Tibial nerve (tissue), 4 donors: ENCODE measurements at regions not wholly inside any gene's neighbourhood (a gene's known extent, or its start where the extent isn't known, plus 50 kb on each side); places are given as distances from the start of the nearest gene placed in this dataset.

ENCODE experiments used
- DNase-seq, 2 donors: peaks; one replicate each; pipeline ENCODE4 v3.0.0-alpha.2; 2019; ENCODE audit warnings: low spot score in 2 of 2
- H3K27ac ChIP-seq, 4 donors: fragments of 200-600 bp; sonication (generic) in 3 of 4; one replicate each; pipeline ENCODE4 v1.5.1; 2017 to 2019; ENCODE audit warnings: mild to moderate bottlenecking in 1 of 4
- H3K27me3 ChIP-seq, 2 donors: fragments of 200-600 bp; sonication (generic) in 1 of 2; one replicate each; pipeline versions ENCODE4 v1.5.1 to v1.6.0; 2017 to 2019
- H3K36me3 ChIP-seq, 3 donors: fragments of 200-600 bp; sonication (generic); one replicate each; pipeline ENCODE4 v1.5.1; 2018 to 2019
- H3K4me1 ChIP-seq, 4 donors: fragments of 200-600 bp; sonication (generic) in 3 of 4; one replicate each; pipeline ENCODE4 v1.5.1; 2017 to 2019
- H3K4me3 ChIP-seq, 4 donors: fragments of 200-600 bp; sonication (generic) in 3 of 4; one replicate each; pipeline ENCODE4 v1.5.1; 2017 to 2019; ENCODE audit warnings: mild to moderate bottlenecking in 1 of 4, moderate library complexity in 1 of 4
- H3K9me3 ChIP-seq, 4 donors: fragments of 200-600 bp; sonication (generic) in 3 of 4; one replicate each; pipeline ENCODE4 v1.5.1; 2017 to 2019
- EP300 ChIP-seq, 2 donors: sonication (generic); formaldehyde crosslinking; IDR thresholded peaks; one replicate each; pipeline ENCODE4 v1.6.1; 2017; ENCODE audit warnings: antibody characterized with exemption in 2 of 2, mild to moderate bottlenecking in 1 of 2
- POLR2A ChIP-seq, 2 donors: fragments of 450-650 bp; IDR thresholded peaks; one replicate each; pipeline ENCODE4 v1.6.1; 2017; ENCODE audit warnings: antibody characterized with exemption in 2 of 2, mild to moderate bottlenecking in 2 of 2, moderate library complexity in 2 of 2
- WGBS, 2 donors: methylation state at CpG; one replicate each; pipeline ENCODE4 v1.1.5; 2018; 5-methylcytosine and 5-hydroxymethylcytosine counted together
- TF ChIP-seq, protein P1 (sequence below), 5 experiments: fragments of 200-600 bp in 3 of 5; fragments of 450-650 bp in 2 of 5; sonication (generic) in 3 of 5; IDR thresholded peaks; one replicate each; pipeline ENCODE4 v1.5.1; 2016 to 2019; ENCODE audit warnings: antibody characterized with exemption in 5 of 5, mild to moderate bottlenecking in 3 of 5, moderate library complexity in 2 of 5

DNA sequence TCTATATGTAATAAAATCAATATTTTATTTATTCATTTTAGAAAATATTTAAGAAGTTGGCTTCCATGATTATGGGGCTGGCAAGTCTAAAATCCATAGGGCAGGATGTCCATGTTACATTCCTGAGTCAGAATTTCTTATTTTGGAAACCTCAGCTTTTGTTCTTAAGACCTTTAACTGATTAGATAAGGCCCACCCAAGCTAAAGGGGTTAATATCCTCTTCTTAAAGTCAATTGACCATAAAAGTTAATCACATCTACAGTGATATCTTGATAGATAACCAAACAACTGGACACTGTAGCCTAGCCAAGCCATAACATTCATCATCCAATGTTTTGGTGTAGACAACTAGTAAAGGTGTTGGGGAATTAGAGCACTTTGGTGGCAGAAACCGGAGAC is 1035.4 kb upstream of the ZEB2 start:
- no peak for DNase-seq
- Histone ChIP-seq H3K9me3 (no peaks in the 10 kb centered on the region), H3K4me1 (peaks cover 0 to 13% (median 3%) of the 10 kb centered on the region in 4 donors), H3K27ac (no peak overlapping the region), H3K27me3 (no peaks in the 10 kb centered on the region), H3K36me3 (no peaks in the 10 kb centered on the region), H3K4me3 (no peak overlapping the region)
- WGBS, 2 donors = 92 to 96% methylated on average over 1 of the region's 1 CpG
- TF ChIP-seq, protein P1, sequence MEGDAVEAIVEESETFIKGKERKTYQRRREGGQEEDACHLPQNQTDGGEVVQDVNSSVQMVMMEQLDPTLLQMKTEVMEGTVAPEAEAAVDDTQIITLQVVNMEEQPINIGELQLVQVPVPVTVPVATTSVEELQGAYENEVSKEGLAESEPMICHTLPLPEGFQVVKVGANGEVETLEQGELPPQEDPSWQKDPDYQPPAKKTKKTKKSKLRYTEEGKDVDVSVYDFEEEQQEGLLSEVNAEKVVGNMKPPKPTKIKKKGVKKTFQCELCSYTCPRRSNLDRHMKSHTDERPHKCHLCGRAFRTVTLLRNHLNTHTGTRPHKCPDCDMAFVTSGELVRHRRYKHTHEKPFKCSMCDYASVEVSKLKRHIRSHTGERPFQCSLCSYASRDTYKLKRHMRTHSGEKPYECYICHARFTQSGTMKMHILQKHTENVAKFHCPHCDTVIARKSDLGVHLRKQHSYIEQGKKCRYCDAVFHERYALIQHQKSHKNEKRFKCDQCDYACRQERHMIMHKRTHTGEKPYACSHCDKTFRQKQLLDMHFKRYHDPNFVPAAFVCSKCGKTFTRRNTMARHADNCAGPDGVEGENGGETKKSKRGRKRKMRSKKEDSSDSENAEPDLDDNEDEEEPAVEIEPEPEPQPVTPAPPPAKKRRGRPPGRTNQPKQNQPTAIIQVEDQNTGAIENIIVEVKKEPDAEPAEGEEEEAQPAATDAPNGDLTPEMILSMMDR (IDR thresholded peaks at IDR 0.05) = no peak
- no peak for TF ChIP-seq POLR2A (IDR thresholded peaks at IDR 0.05)
- TF ChIP-seq EP300 (IDR thresholded peaks at IDR 0.05) = no peak

GRCh38 chr2:145551686-145552085 is 1031.8 kb upstream of the ZEB2 start:
- peaks cover 0 to 13% (median 3%) of the 10 kb centered on the region in 4 donors for H3K4me1 ChIP-seq
- H3K9me3 ChIP-seq = no peaks in the 10 kb centered on the region
- TF ChIP-seq EP300 (IDR thresholded peaks at IDR 0.05) = no peak
- TF ChIP-seq, protein P1 (IDR thresholded peaks at IDR 0.05) = no peak
- TF ChIP-seq POLR2A (IDR thresholded peaks at IDR 0.05) = no peak
- H3K36me3 ChIP-seq = no peaks in the 10 kb centered on the region
- DNase-seq = no peak
- 66 to 78% methylated on average over 2 of the region's 2 CpGs for WGBS, 2 donors
- no peak overlapping the region for H3K27ac ChIP-seq
- H3K27me3 ChIP-seq = no peaks in the 10 kb centered on the region
- H3K4me3 ChIP-seq = no peak overlapping the region

DNA sequence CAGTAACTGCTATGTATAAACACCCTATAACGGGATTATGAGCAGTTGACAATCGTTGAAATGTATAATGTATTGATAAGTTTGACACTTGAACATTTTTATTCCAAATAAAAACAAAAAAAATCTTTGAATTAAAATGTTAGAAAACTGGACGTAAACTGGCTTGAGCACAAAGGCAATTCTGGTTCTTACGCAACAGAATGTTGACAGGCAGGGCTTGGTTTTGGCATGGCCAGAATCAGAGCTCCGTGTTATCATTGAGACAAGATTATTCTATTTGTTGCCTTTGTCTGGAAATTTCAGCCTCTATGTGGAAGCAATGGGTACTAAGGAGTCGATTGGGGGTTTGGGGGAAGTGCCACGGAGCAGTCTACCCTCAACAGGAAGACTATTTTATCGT is 1028.6 kb upstream of the ZEB2 start:
- H3K4me1 ChIP-seq = peaks cover 0 to 8% (median 2%) of the 10 kb centered on the region in 4 donors
- no peaks in the 10 kb centered on the region for H3K27me3 ChIP-seq

GRCh38 chr2:145547620-145548019 is 1027.7 kb upstream of the ZEB2 start:
- no peaks in the 10 kb centered on the region for H3K27me3 ChIP-seq
- WGBS, 2 donors = 70 to 85% methylated on average over 4 of the region's 4 CpGs

More for the DNA sequence above, 1028.6 kb upstream of the ZEB2 start:
- Histone ChIP-seq H3K9me3 (peaks cover 0 to 7% (median 0%) of the 10 kb centered on the region in 4 donors), H3K4me3 (no peak overlapping the region), H3K27ac (no peak overlapping the region), H3K36me3 (no peaks in the 10 kb centered on the region)
- TF ChIP-seq, protein P1 (IDR thresholded peaks at IDR 0.05) = no peak
- TF ChIP-seq POLR2A (IDR thresholded peaks at IDR 0.05) = no peak
- TF ChIP-seq EP300 (IDR thresholded peaks at IDR 0.05) = no peak
- no peak for DNase-seq
- 89 to 93% methylated on average over 8 of the region's 8 CpGs for WGBS, 2 donors

GRCh38 chr2:145546091-145546490 is 1026.2 kb upstream of the ZEB2 start:
- Histone ChIP-seq H3K4me3 (no peak overlapping the region), H3K9me3 (peaks cover 0 to 13% (median 0%) of the 10 kb centered on the region in 4 donors), H3K4me1 (no peaks in the 10 kb centered on the region), H3K27me3 (no peaks in the 10 kb centered on the region), H3K27ac (no peak overlapping the region), H3K36me3 (no peaks in the 10 kb centered on the region)
- DNase-seq = no peak
- TF ChIP-seq, protein P1 (IDR thresholded peaks at IDR 0.05) = no peak
- TF ChIP-seq POLR2A (IDR thresholded peaks at IDR 0.05) (no peak), EP300 (IDR thresholded peaks at IDR 0.05) (no peak)
- 71 to 82% methylated on average over 2 of the region's 2 CpGs for WGBS, 2 donors

More at GRCh38 chr2:145547620-145548019, 1027.7 kb upstream of the ZEB2 start:
- DNase-seq = no peak
- Histone ChIP-seq H3K4me3 (no peak overlapping the region), H3K36me3 (no peaks in the 10 kb centered on the region), H3K27ac (no peak overlapping the region), H3K4me1 (no peaks in the 10 kb centered on the region), H3K9me3 (peaks cover 0 to 13% (median 0%) of the 10 kb centered on the region in 4 donors)
- TF ChIP-seq POLR2A (IDR thresholded peaks at IDR 0.05) (no peak), EP300 (IDR thresholded peaks at IDR 0.05) (no peak)
- TF ChIP-seq, protein P1 (IDR thresholded peaks at IDR 0.05) = no peak
